SH-SY5Y (cell line): ENCODE measurements at regions not wholly inside any gene's neighbourhood (a gene's known extent, or its start where the extent isn't known, plus 50 kb on each side); places are given as distances from the start of the nearest gene placed in this dataset.

Experiments
- GATA2 ChIP-seq: IDR thresholded peaks from 2 replicates; pipeline ENCODE4 v1.6.1; 2011; ENCODE audit warnings: mild to moderate bottlenecking, low read depth, low read length
- GATA3 ChIP-seq: IDR thresholded peaks from 2 replicates; pipeline ENCODE4 v1.6.1; 2011; ENCODE audit warnings: low read depth, mild to moderate bottlenecking, low read length, moderate library complexity

DNA sequence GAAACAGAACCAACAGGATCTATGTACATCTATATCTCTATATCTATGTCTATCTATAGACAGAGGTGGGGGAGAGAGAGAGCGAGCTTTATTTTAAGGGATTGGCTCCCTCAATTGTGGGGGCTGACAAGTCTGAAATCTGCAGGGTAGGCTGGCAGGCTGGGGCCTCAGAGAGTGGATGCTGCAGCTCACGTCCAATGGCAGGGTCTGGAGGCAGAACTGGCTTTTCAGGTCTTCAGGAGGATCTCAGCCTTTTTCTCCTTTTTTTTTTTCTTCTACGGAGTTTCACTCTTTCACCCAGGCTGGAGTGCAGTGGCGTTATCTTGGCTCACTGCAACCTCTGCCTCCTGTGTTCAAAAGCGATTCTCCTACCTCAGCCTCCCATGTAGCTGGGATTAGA, 77.2 kb downstream of the ARL4C start:
- TF ChIP-seq GATA3 (no peak), GATA2 (no peak)
